Endothelial cell of umbilical vein (primary cell): ENCODE measurements at regions not wholly inside any gene's neighbourhood (a gene's known extent, or its start where the extent isn't known, plus 50 kb on each side); places are given as distances from the start of the nearest gene placed in this dataset.

Source experiments
- BruUV-seq: library from RNA; stranded (reverse); fragments of 400-500 nt; replicated peaks from 2 replicates; lab custom pipeline; 2021; lab: Mats Ljungman, UMichigan
- CTCF ChIA-PET: fragments of 300-600, 350-600 bp; sonication (Branson Sonifier 250); formaldehyde crosslinking; loops from one replicate; lab custom pipeline; 2021; ENCODE audit warnings: antibody characterized with exemption, inconsistent platforms; lab: Charles Lee
- POLR2A ChIA-PET: fragments of 300-600, 350-600 bp; sonication (Branson Sonifier 250); formaldehyde crosslinking; loops from one replicate; lab custom pipeline; 2021; ENCODE audit warnings: antibody characterized with exemption, inconsistent platforms; lab: Charles Lee
- DNase-seq: peaks from one replicate; pipeline ENCODE4 v3.0.0-alpha.2; 2011; ENCODE audit warnings: low read depth, low spot score
- FAIRE-seq: peaks from 2 replicates; lab custom pipeline; 2011; peaks lifted over from hg19 to GRCh38; lab: Jason Lieb, UNC
- H2AFZ ChIP-seq: 2 replicates; pipeline ENCODE4 v1.6.0; 2012; ENCODE audit warnings: low read depth, low read length, control low read depth, inconsistent platforms
- H3K27ac ChIP-seq: 2 replicates; pipeline ENCODE4 v1.5.1; 2011; ENCODE audit warnings: low read depth, mild to moderate bottlenecking, control low read depth, low read length, moderate library complexity; ENCODE audit not compliant: insufficient read depth
- H3K27me3 ChIP-seq, 2 experiments: 2 replicates each; pipeline versions ENCODE4 v1.6.0 to v1.6.1; 2011; ENCODE audit warnings: low read length in 2 of 2, mixed read lengths in 1 of 2; ENCODE audit not compliant: control insufficient read depth in 2 of 2, insufficient read depth in 2 of 2
- H3K36me3 ChIP-seq, 2 experiments: 2 replicates in 1 of 2; 3 replicates in 1 of 2; pipeline ENCODE4 v1.5.1; 2011; ENCODE audit warnings: low read length in 2 of 2, mild to moderate bottlenecking in 1 of 2, moderate library complexity in 1 of 2; ENCODE audit not compliant: control insufficient read depth in 2 of 2, insufficient read depth in 2 of 2; ENCODE audit errors: extremely low read depth in 1 of 2
- H3K4me1 ChIP-seq: 3 replicates; pipeline ENCODE4 v1.5.1; 2011; ENCODE audit warnings: mild to moderate bottlenecking, low read length; ENCODE audit not compliant: control insufficient read depth, insufficient read depth; ENCODE audit errors: extremely low read depth
- H3K4me2 ChIP-seq: 2 replicates; pipeline ENCODE4 v1.6.1; 2011; ENCODE audit warnings: low read length, control low read depth, mixed read lengths; ENCODE audit not compliant: insufficient read depth
- H3K4me3 ChIP-seq, 3 experiments: fragments of 200-600 bp in 1 of 3; sonication (generic), shearing (Covaris generic) in 1 of 3; replicated peaks in 1 of 3; 2 replicates each; pipeline ENCODE4 v1.5.1; 2011 to 2016; ENCODE audit warnings: control low read depth in 3 of 3, low read length in 3 of 3, mild to moderate bottlenecking in 2 of 3, inconsistent platforms in 1 of 3, low read depth in 1 of 3, moderate library complexity in 1 of 3; ENCODE audit not compliant: insufficient read depth in 1 of 3
- H3K79me2 ChIP-seq: 2 replicates; pipeline ENCODE4 v1.6.0; 2012; ENCODE audit warnings: low read length, inconsistent platforms; ENCODE audit not compliant: control insufficient read depth, insufficient read depth
- H3K9ac ChIP-seq: replicated peaks from 2 replicates; pipeline ENCODE3; 2011; ENCODE audit warnings: low read length, control low read depth; ENCODE audit not compliant: insufficient read depth; ENCODE audit errors: extremely low read depth
- H3K9me1 ChIP-seq: replicated peaks from 3 replicates; pipeline ENCODE4 v1.6.0; 2011; ENCODE audit warnings: mild to moderate bottlenecking, low read length; ENCODE audit not compliant: control insufficient read depth, insufficient read depth; ENCODE audit errors: extremely low read depth
- H3K9me3 ChIP-seq: replicated peaks from 2 replicates; pipeline ENCODE4 v1.5.1; 2012; ENCODE audit warnings: low read length, inconsistent platforms; ENCODE audit not compliant: control insufficient read depth, insufficient read depth
- H4K20me1 ChIP-seq: replicated peaks from 2 replicates; pipeline ENCODE3; 2011; ENCODE audit warnings: mild to moderate bottlenecking, low read length; ENCODE audit not compliant: control insufficient read depth, insufficient read depth; ENCODE audit errors: extremely low read depth
- CTCF ChIP-seq, 2 donors: IDR thresholded peaks; 1 replicate in 1 of 2; 2 replicates in 1 of 2; pipeline ENCODE4 v1.5.1; 2011; ENCODE audit warnings: low read length in 2 of 2, mild to moderate bottlenecking in 2 of 2, moderate library complexity in 2 of 2, control low read depth in 1 of 2, inconsistent platforms in 1 of 2, low read depth in 1 of 2; ENCODE audit not compliant: insufficient read depth in 1 of 2; ENCODE audit errors: extremely low read depth in 1 of 2
- EZH2 ChIP-seq: IDR thresholded peaks from 2 replicates; pipeline ENCODE4 v1.6.1; 2012; ENCODE audit warnings: borderline replicate concordance, low read depth, mild to moderate bottlenecking, moderate library complexity, low read length, inconsistent platforms; ENCODE audit not compliant: severe bottlenecking
- FOS ChIP-seq: IDR thresholded peaks from 2 replicates; pipeline ENCODE4 v1.6.1; 2011; ENCODE audit warnings: mild to moderate bottlenecking, low read length, moderate library complexity, borderline replicate concordance; ENCODE audit not compliant: insufficient read depth
- GATA2 ChIP-seq: IDR thresholded peaks from 2 replicates; pipeline ENCODE4 v1.7.0; 2011; ENCODE audit warnings: low read depth, mild to moderate bottlenecking, moderate library complexity, mixed read lengths, low read length; ENCODE audit not compliant: insufficient read length, insufficient read depth
- JUN ChIP-seq: IDR thresholded peaks from 2 replicates; pipeline ENCODE4 v1.6.1; 2011; ENCODE audit warnings: borderline replicate concordance, low read depth; ENCODE audit not compliant: insufficient read length, insufficient read depth
- MAX ChIP-seq: IDR thresholded peaks from 2 replicates; pipeline ENCODE4 v1.6.1; 2011; ENCODE audit not compliant: insufficient read depth, insufficient read length
- MYC ChIP-seq: IDR thresholded peaks from one replicate; pipeline ENCODE4 v1.6.1; 2011; ENCODE audit warnings: mild to moderate bottlenecking, low read depth, low read length
- POLR2A ChIP-seq: IDR thresholded peaks from 2 replicates; pipeline ENCODE4 v1.6.1; 2012; ENCODE audit warnings: low read depth, mild to moderate bottlenecking, control low read depth, low read length
- POLR2AphosphoS5 ChIP-seq: IDR thresholded peaks from 2 replicates; pipeline ENCODE4 v1.6.1; 2012; ENCODE audit warnings: low read depth, mild to moderate bottlenecking, control low read depth, low read length, moderate library complexity; ENCODE audit not compliant: insufficient read depth
- dilution Hi-C: fragments of 300-500 bp; cut with MboI; formaldehyde crosslinking; loops from one replicate; pipeline ENCODE4 v1.15.0; 2019; ENCODE audit warnings: low sequenced_read_pairs; ENCODE audit not compliant: extremely low pct_ligation_motif_present
- intact Hi-C: fragments of 100-400 bp; cut with micrococcal nuclease; formaldehyde crosslinking; loops from one replicate; pipeline ENCODE4 v1.10.0; 2022

GRCh38 chr3:59338934-59339333 lies 289.1 kb upstream of the CFAP20DC start:
- no peaks in the 10 kb centered on the region for H4K20me1 ChIP-seq
- intact Hi-C loops (no loop called here), dilution Hi-C loops (no loop called here)
- no peaks in the 10 kb centered on the region for H3K36me3 ChIP-seq
- H3K9me3 ChIP-seq, result no peaks in the 10 kb centered on the region
- H3K4me2 ChIP-seq, result no peak overlapping the region
- no peak for TF ChIP-seq FOS
- TF ChIP-seq MAX, result no peak
- TF ChIP-seq CTCF (IDR thresholded peaks at IDR 0.05; ENCODE audit: extremely low read depth in 1 of 2, insufficient read depth in 1 of 2, low read depth in 1 of 2, low read length in 2 of 2), result no peak
- no peak for TF ChIP-seq POLR2AphosphoS5
- no peak for TF ChIP-seq EZH2
- TF ChIP-seq JUN, result no peak
- TF ChIP-seq GATA2, result no peak
- TF ChIP-seq MYC, result no peak
- no peak for TF ChIP-seq POLR2A
- no peak for DNase-seq
- no peaks in the 10 kb centered on the region for H3K27me3 ChIP-seq
- no peak overlapping the region for H3K9ac ChIP-seq
- H3K4me3 ChIP-seq, result no peak overlapping the region
- BruUV-seq, result no TSS peak
- CTCF ChIA-PET, result no interaction called here
- H3K27ac ChIP-seq, result no peak overlapping the region
- no peak overlapping the region for H2AFZ ChIP-seq
- POLR2A ChIA-PET, result no interaction called here
- FAIRE-seq, result no peak
- no peaks in the 10 kb centered on the region for H3K79me2 ChIP-seq
- no peaks in the 10 kb centered on the region for H3K9me1 ChIP-seq
- no peaks in the 10 kb centered on the region for H3K4me1 ChIP-seq
